ENCODE measurements at regions not wholly inside any gene's neighbourhood (a gene's known extent, or its start where the extent isn't known, plus 50 kb on each side); places are given as distances from the start of the nearest gene placed in this dataset.

GRCh38 chr16:54465063-54465462 is 178.5 kb upstream of the IRX3 start:
- no peak overlapping the region for H3K27ac ChIP-seq
- TF ChIP-seq CTCF (IDR thresholded peaks at IDR 0.05) (no peak), ZFX (IDR thresholded peaks at IDR 0.05; ENCODE audit: borderline replicate concordance) (no peak)

GRCh38 chr16:54462771-54463170 is 176.2 kb upstream of the IRX3 start:
- no peak overlapping the region for H3K27ac ChIP-seq
- TF ChIP-seq CTCF (IDR thresholded peaks at IDR 0.05) = no peak
- TF ChIP-seq ZFX (IDR thresholded peaks at IDR 0.05; ENCODE audit: borderline replicate concordance) = no peak

GRCh38 chr16:54462151-54462651 is 175.6 kb upstream of the IRX3 start:
- TF ChIP-seq ZFX (IDR thresholded peaks at IDR 0.05; ENCODE audit: borderline replicate concordance) (no peak), CTCF (IDR thresholded peaks at IDR 0.05) (no peak)
- no peak overlapping the region for H3K27ac ChIP-seq

GRCh38 chr16:54460263-54460860 is 173.8 kb upstream of the IRX3 start:
- H3K27ac ChIP-seq = peak overlapping the region; percentile 68

GRCh38 chr16:54459509-54460262 is 173.1 kb upstream of the IRX3 start:
- H3K27ac ChIP-seq = peak overlapping the region; percentile 68
- TF ChIP-seq CTCF (IDR thresholded peaks at IDR 0.05) (no peak), ZFX (IDR thresholded peaks at IDR 0.05; ENCODE audit: borderline replicate concordance) (no peak)

More at GRCh38 chr16:54460263-54460860, 173.8 kb upstream of the IRX3 start:
- no peak for TF ChIP-seq CTCF (IDR thresholded peaks at IDR 0.05)
- no peak for TF ChIP-seq ZFX (IDR thresholded peaks at IDR 0.05; ENCODE audit: borderline replicate concordance)

GRCh38 chr16:54458923-54459322 is 172.3 kb upstream of the IRX3 start:
- TF ChIP-seq CTCF (IDR thresholded peaks at IDR 0.05) (no peak), ZFX (IDR thresholded peaks at IDR 0.05; ENCODE audit: borderline replicate concordance) (no peak)
- peak overlapping the region; percentile 68 for H3K27ac ChIP-seq

- TF ChIP-seq ZFX (IDR thresholded peaks at IDR 0.05; ENCODE audit: borderline replicate concordance) = no peak
- H3K27ac ChIP-seq = no peak overlapping the region
These were observed 169.7 kb upstream of the IRX3 start for GRCh38 chr16:54456291-54456690.
